ENCODE measurements at regions not wholly inside any gene's neighbourhood (a gene's known extent, or its start where the extent isn't known, plus 50 kb on each side); places are given as distances from the start of the nearest gene placed in this dataset.

GRCh38 chr1:56248138-56248537 lies 331.2 kb downstream of the PLPP3 start:
- no peak for TF ChIP-seq CTCF (IDR thresholded peaks at IDR 0.05)
- no peak for TF ChIP-seq POLR2A (IDR thresholded peaks at IDR 0.05)

Measured in tibial nerve (tissue), 3 donors.